ENCODE measurements at regions not wholly inside any gene's neighbourhood (a gene's known extent, or its start where the extent isn't known, plus 50 kb on each side); places are given as distances from the start of the nearest gene placed in this dataset.
"Not testable (repeated sequence)": the region's sequence is repeated elsewhere in the genome, so short reads cannot be mapped to it uniquely, and the experiment has no call there.

GRCh38 chr6:112606656-112607435, 259.7 kb downstream of the RFPL4B start:
- Mint-ChIP-seq H3K27ac (no peak overlapping the region), H3K9me3 (peaks cover 16% of the 10 kb centered on the region), H3K36me3 (ENCODE audit: low read depth) (no peaks in the 10 kb centered on the region), H3K4me3 (no peak overlapping the region), H3K4me1 (ENCODE audit: low read depth) (no peaks in the 10 kb centered on the region), H3K27me3 (no peaks in the 10 kb centered on the region)

DNA sequence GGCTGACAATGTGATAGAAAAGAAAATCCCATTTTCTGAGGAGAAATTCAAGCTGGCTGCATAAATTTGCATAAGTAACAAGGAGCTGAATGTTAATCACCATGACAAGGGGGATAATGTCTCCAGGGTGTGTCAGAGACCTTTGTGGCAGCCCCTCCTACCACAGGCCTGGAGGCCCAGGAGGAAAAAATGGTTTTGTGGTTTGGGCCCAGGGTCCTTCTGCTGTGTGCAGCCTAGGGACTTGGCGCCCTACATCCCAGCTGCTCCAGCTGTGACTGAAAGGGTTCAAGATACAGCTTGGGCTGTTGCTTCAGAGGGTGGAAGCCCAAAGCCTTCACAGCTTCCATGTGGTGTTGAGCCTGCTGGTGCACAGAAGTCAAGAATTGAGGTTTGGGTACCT, 261.8 kb downstream of the RFPL4B start:
- not testable (repeated sequence) for H3K27me3 Mint-ChIP-seq; H3K4me3 Mint-ChIP-seq; H3K36me3 Mint-ChIP-seq (ENCODE audit: low read depth); H3K4me1 Mint-ChIP-seq (ENCODE audit: low read depth); H3K27ac Mint-ChIP-seq
- H3K9me3 Mint-ChIP-seq: peaks cover 16% of the 10 kb centered on the region

DNA sequence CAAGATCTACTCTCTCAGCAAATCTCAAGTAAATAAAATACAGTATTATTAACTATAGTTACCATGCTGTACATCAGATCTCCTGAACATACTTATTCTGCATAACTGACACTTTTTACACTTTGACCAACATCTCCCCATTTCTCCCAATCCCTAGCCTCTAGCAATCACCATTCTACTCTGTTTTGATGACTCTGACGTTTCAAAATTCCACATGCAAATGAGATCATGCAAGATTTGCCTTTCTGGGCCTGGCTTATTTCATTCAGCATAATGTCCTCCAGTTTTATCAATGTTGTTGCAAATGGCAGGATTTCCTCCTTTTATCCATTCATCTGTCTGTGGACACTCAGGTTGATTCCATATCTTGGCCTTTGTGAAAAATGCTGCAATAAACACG, 266.3 kb downstream of the RFPL4B start:
- H3K36me3 Mint-ChIP-seq (ENCODE audit: low read depth): no peaks in the 10 kb centered on the region
- H3K9me3 Mint-ChIP-seq: peaks cover 7% of the 10 kb centered on the region
- no peak overlapping the region for H3K27ac Mint-ChIP-seq
- H3K4me3 Mint-ChIP-seq: no peak overlapping the region
- no peaks in the 10 kb centered on the region for H3K27me3 Mint-ChIP-seq
- no peaks in the 10 kb centered on the region for H3K4me1 Mint-ChIP-seq (ENCODE audit: low read depth)

DNA sequence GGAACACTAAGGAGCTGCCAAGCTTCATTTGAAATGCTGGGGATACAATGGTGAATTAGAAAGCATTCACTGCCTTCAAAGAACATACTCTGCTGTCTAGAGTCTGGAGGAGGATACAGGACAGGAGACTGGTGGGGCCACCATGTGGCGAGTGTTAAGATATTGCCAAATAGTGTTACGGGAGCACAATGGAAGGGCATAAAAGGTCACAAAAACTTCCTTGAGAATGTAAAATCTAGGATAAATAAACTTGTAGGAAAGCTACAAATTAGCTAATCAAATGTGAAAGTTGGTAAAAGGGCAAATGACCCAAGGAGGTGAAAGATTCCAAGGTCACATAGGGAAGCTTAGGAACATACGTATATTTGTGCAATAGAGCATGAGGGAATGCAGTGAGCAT, 271.7 kb downstream of the RFPL4B start:
- H3K27me3 Mint-ChIP-seq: no peaks in the 10 kb centered on the region
- H3K9me3 Mint-ChIP-seq: no peaks in the 10 kb centered on the region
- no peaks in the 10 kb centered on the region for H3K36me3 Mint-ChIP-seq (ENCODE audit: low read depth)
- no peak overlapping the region for H3K27ac Mint-ChIP-seq
- no peak overlapping the region for H3K4me3 Mint-ChIP-seq
- no peaks in the 10 kb centered on the region for H3K4me1 Mint-ChIP-seq (ENCODE audit: low read depth)

- Mint-ChIP-seq H3K27ac (no peak overlapping the region), H3K36me3 (ENCODE audit: low read depth) (no peaks in the 10 kb centered on the region), H3K4me1 (ENCODE audit: low read depth) (no peaks in the 10 kb centered on the region), H3K27me3 (no peaks in the 10 kb centered on the region), H3K9me3 (no peaks in the 10 kb centered on the region), H3K4me3 (no peak overlapping the region)
Observed at GRCh38 chr6:112620812-112621569, 273.9 kb downstream of the RFPL4B start.

GRCh38 chr6:112622036-112622435, 274.9 kb downstream of the RFPL4B start:
- Mint-ChIP-seq H3K9me3 (no peaks in the 10 kb centered on the region), H3K4me3 (no peak overlapping the region), H3K36me3 (ENCODE audit: low read depth) (no peaks in the 10 kb centered on the region), H3K27me3 (no peaks in the 10 kb centered on the region), H3K27ac (no peak overlapping the region), H3K4me1 (ENCODE audit: low read depth) (no peaks in the 10 kb centered on the region)

DNA sequence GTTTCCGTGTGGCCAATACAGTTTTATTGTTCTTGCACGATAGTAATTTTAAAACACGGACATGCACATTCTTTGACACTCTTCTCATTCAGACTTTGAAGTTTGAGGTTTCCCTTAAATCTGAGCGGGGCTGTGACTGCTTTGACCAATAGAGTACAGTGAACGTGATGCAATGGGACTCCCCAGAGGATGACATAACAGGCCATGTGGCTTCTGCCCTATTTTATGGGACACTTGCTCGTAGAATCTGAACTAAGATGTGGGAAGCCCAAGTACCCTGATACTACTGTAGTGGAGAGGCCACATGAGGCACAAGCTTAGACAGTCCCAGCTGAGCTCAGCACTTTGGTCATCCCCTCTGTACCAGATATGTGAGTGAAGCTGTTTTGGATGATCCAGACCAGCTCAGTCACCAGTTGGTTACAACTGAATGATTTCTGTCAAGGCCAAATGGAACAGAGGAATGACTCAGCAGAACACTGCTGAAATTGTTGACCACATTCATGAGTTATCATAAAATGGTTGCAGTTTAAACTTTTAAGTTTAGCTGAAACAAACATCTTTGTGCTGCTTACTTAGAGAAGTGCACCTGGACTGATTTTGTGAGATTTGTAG, 279.4 kb downstream of the RFPL4B start:
- H3K27me3 Mint-ChIP-seq: no peaks in the 10 kb centered on the region
- no peaks in the 10 kb centered on the region for H3K9me3 Mint-ChIP-seq
- no peaks in the 10 kb centered on the region for H3K4me1 Mint-ChIP-seq (ENCODE audit: low read depth)
- H3K4me3 Mint-ChIP-seq: no peak overlapping the region
- H3K36me3 Mint-ChIP-seq (ENCODE audit: low read depth): no peaks in the 10 kb centered on the region
- H3K27ac Mint-ChIP-seq: no peak overlapping the region

DNA sequence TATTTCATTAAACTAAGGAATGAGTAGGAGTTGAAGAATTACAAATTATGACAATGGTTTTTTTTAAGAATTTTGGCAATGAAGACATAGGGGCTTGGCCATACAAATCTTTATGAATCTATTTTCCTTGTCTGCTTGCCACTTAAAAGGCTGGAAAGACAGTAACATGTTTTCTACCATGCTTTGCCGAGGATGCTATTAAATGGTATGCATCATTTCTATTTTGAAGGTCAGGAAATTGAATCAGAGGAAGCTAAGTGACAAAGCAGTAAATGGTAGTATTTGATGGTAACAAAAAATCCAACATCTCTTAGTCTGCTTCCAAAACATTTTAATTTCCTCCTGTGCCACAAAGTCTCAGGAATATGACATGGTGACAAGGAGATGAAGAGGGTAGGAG, 287.2 kb downstream of the RFPL4B start:
- Mint-ChIP-seq H3K27me3 (no peaks in the 10 kb centered on the region), H3K27ac (no peak overlapping the region), H3K4me3 (no peak overlapping the region), H3K9me3 (peaks cover 4% of the 10 kb centered on the region), H3K36me3 (ENCODE audit: low read depth) (no peaks in the 10 kb centered on the region), H3K4me1 (ENCODE audit: low read depth) (no peaks in the 10 kb centered on the region)

GRCh38 chr6:112636650-112637262, 289.6 kb downstream of the RFPL4B start:
- Mint-ChIP-seq H3K4me3 (no peak overlapping the region), H3K4me1 (ENCODE audit: low read depth) (no peaks in the 10 kb centered on the region), H3K27me3 (no peaks in the 10 kb centered on the region), H3K9me3 (peaks cover 2% of the 10 kb centered on the region), H3K27ac (no peak overlapping the region), H3K36me3 (ENCODE audit: low read depth) (no peaks in the 10 kb centered on the region)

DNA sequence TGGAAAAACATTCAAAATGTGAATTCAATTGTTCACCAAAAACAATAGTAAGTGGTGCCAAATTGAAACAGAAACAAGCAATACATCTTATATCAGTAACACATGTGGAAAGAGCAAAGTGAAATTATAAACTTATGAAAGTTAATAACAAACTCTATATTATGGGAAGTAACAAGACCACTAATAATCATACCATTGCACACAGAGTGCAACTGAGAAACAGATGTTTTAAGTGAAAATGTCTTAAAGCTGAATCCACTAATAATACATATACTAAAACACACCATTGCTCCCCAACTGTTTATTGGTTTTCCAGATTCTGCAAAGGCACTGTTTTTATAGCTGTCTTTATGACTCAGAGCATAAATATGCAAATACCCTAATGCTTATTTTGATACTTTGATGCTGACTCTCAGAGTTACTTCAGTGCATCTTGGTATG, 292.3 kb downstream of the RFPL4B start:
- Mint-ChIP-seq H3K9me3 (no peaks in the 10 kb centered on the region), H3K4me3 (no peak overlapping the region), H3K4me1 (ENCODE audit: low read depth) (no peaks in the 10 kb centered on the region), H3K36me3 (ENCODE audit: low read depth) (no peaks in the 10 kb centered on the region), H3K27ac (no peak overlapping the region), H3K27me3 (no peaks in the 10 kb centered on the region)

DNA sequence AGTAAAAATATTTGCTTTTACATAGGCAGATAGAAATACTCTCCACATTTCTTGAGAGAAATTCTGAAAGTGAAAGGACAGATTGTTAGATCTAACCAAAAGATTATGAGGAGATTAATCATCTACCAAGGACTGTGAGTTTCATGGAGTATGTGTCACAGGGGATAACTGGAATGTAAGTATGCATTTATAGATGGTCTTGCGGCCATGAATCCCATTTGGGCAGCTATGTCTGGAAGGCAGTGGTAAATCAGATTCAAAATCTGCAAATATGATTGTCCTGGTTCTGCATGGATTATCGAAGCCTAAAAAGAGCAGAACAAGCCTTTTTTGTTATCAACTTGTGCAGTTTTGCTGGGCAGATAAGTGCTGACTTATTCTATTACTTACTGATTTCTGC, 293.8 kb downstream of the RFPL4B start:
- Mint-ChIP-seq H3K4me1 (ENCODE audit: low read depth) (no peaks in the 10 kb centered on the region), H3K9me3 (no peaks in the 10 kb centered on the region), H3K36me3 (ENCODE audit: low read depth) (no peaks in the 10 kb centered on the region), H3K27ac (no peak overlapping the region), H3K4me3 (no peak overlapping the region), H3K27me3 (no peaks in the 10 kb centered on the region)

GRCh38 chr6:112649853-112650252, 302.7 kb downstream of the RFPL4B start:
- no peaks in the 10 kb centered on the region for H3K27me3 Mint-ChIP-seq
- H3K27ac Mint-ChIP-seq: no peak overlapping the region
- no peaks in the 10 kb centered on the region for H3K36me3 Mint-ChIP-seq (ENCODE audit: low read depth)
- no peaks in the 10 kb centered on the region for H3K4me1 Mint-ChIP-seq (ENCODE audit: low read depth)
- no peak overlapping the region for H3K4me3 Mint-ChIP-seq
- no peaks in the 10 kb centered on the region for H3K9me3 Mint-ChIP-seq

- Mint-ChIP-seq H3K4me3 (no peak overlapping the region), H3K36me3 (ENCODE audit: low read depth) (no peaks in the 10 kb centered on the region), H3K4me1 (ENCODE audit: low read depth) (no peaks in the 10 kb centered on the region), H3K9me3 (no peaks in the 10 kb centered on the region), H3K27me3 (no peaks in the 10 kb centered on the region), H3K27ac (no peak overlapping the region)
Observed at GRCh38 chr6:112651239-112651638, 304.1 kb downstream of the RFPL4B start.

GRCh38 chr6:112659912-112660311, 312.8 kb downstream of the RFPL4B start:
- Mint-ChIP-seq H3K36me3 (ENCODE audit: low read depth) (no peaks in the 10 kb centered on the region), H3K9me3 (no peaks in the 10 kb centered on the region), H3K27me3 (no peaks in the 10 kb centered on the region), H3K4me1 (ENCODE audit: low read depth) (no peaks in the 10 kb centered on the region), H3K27ac (no peak overlapping the region), H3K4me3 (no peak overlapping the region)

DNA sequence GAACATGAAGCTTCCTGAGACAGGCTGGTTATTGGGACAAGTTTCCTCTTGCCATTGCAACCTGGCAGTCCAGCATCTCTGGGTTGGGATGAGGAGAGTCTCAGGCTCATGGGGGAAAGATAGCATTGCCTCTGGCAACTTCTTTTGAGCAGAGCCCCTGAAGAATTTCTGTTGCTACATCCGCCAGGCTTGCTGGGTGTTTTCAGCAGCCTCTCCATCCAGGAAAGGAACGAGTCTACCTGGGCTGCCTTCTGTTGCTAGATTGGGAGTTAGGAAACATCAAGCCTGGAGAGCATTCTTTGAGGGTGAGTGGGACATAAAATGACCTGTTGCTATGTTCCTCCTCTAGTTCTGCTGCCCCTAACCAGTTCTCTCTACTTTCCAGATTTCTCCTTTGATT, 313.5 kb downstream of the RFPL4B start:
- no peaks in the 10 kb centered on the region for H3K36me3 Mint-ChIP-seq (ENCODE audit: low read depth)
- no peak overlapping the region for H3K4me3 Mint-ChIP-seq
- no peaks in the 10 kb centered on the region for H3K4me1 Mint-ChIP-seq (ENCODE audit: low read depth)
- no peak overlapping the region for H3K27ac Mint-ChIP-seq
- H3K27me3 Mint-ChIP-seq: no peaks in the 10 kb centered on the region
- no peaks in the 10 kb centered on the region for H3K9me3 Mint-ChIP-seq
